ENCODE measurements at regions not wholly inside any gene's neighbourhood (a gene's known extent, or its start where the extent isn't known, plus 50 kb on each side); places are given as distances from the start of the nearest gene placed in this dataset.
"Not testable (repeated sequence)": the region's sequence is repeated elsewhere in the genome, so short reads cannot be mapped to it uniquely, and the experiment has no call there.

DNA sequence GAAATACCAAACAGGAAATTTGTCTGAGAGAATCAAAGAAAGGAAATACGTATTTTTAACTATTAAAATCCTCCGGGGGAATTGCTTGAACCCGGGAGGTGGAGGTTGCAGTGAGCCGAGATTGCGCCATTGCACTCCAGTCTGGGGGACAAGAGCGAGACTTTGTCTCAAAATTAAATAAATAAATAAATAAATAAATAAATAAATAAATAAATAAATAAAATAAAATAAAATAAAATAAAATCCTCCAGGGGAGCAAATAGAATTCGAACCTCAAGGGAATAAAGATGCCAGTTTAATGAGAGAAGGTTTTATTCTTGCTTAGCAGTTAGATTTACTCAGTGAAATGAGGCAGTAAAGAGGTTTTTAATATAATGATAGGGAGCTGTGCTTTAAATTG is 482.4 kb upstream of the CNTN5 start:
- TF ChIP-seq, protein P1, sequence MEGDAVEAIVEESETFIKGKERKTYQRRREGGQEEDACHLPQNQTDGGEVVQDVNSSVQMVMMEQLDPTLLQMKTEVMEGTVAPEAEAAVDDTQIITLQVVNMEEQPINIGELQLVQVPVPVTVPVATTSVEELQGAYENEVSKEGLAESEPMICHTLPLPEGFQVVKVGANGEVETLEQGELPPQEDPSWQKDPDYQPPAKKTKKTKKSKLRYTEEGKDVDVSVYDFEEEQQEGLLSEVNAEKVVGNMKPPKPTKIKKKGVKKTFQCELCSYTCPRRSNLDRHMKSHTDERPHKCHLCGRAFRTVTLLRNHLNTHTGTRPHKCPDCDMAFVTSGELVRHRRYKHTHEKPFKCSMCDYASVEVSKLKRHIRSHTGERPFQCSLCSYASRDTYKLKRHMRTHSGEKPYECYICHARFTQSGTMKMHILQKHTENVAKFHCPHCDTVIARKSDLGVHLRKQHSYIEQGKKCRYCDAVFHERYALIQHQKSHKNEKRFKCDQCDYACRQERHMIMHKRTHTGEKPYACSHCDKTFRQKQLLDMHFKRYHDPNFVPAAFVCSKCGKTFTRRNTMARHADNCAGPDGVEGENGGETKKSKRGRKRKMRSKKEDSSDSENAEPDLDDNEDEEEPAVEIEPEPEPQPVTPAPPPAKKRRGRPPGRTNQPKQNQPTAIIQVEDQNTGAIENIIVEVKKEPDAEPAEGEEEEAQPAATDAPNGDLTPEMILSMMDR (conservative IDR thresholded peaks at IDR 0.05): not testable (repeated sequence)
- not testable (repeated sequence) for TF ChIP-seq EZH2 (IDR thresholded peaks at IDR 0.05; ENCODE audit: low read depth)

Data from PC-9 (cell line).